Activated CD4-positive, CD25-positive, alpha-beta regulatory T cell treated with anti-CD3 and anti-CD28 coated beads, Interleukin-2, amount 50 U/mL, for 16 hours (primary cell): ENCODE measurements at regions not wholly inside any gene's neighbourhood (a gene's known extent, or its start where the extent isn't known, plus 50 kb on each side); places are given as distances from the start of the nearest gene placed in this dataset.
"Not testable (repeated sequence)": the region's sequence is repeated elsewhere in the genome, so short reads cannot be mapped to it uniquely, and the experiment has no call there.

Experiments
- DNase-seq: peaks from one replicate; pipeline ENCODE4 v3.0.0-alpha.2; 2020; ENCODE audit warnings: low read depth, low spot score

GRCh38 chr12:127005406-127005805 lies 1261.6 kb upstream of the TMEM132C start:
- DNase-seq, result no peak

GRCh38 chr12:127006972-127007371 lies 1260.0 kb upstream of the TMEM132C start:
- DNase-seq, result no peak

GRCh38 chr12:127008755-127009403 lies 1258.1 kb upstream of the TMEM132C start:
- DNase-seq, result no peak

DNA sequence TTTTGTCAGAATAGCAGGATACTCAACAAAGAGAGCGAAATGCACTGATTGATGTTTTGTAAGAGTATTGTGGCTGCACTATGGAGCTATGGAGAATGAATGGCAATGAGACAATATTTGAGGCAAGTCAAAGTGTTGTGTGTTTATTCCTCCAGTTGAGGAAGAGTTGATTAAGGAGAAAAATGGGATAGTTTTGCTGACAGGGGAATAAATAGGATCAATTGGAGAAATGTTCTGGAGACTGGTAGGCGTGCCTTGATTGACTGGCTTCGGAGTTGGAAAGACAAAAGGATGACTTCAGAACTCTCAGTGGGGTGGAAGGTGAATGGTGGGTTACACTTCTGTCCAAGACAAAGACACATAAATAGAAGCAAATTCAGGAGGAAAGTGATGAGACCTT lies 1254.9 kb upstream of the TMEM132C start:
- DNase-seq, result no peak

GRCh38 chr12:127013197-127013596 lies 1253.8 kb upstream of the TMEM132C start:
- DNase-seq, result no peak

GRCh38 chr12:127014079-127014478 lies 1252.9 kb upstream of the TMEM132C start:
- DNase-seq, result no peak

- no peak for DNase-seq
Observed at GRCh38 chr12:127024791-127025190, 1242.2 kb upstream of the TMEM132C start.

- no peak for DNase-seq
Observed at GRCh38 chr12:127025545-127025944, 1241.4 kb upstream of the TMEM132C start.

GRCh38 chr12:127035011-127035879 lies 1231.7 kb upstream of the TMEM132C start:
- DNase-seq, result no peak

DNA sequence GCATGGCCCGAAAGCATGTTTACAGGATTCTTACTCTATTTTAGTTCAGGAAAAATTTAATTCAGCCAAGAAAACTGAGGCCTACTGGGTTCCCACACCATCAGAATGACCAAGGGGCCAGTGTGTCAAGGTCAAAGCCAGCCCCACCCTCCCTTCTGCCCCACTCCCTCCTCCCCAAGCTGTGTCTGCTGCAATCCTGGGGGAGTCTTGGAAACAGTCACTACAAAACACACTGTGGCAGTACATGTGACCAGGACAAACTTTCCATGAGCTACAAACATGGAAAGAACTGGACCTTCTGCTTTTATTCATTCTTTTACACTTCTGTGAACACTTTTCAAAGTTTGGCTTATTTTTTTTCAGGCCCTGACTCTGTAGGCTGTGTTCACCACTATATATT lies 1228.8 kb upstream of the TMEM132C start:
- DNase-seq, result no peak

- no peak for DNase-seq
Observed at GRCh38 chr12:127038761-127039160, 1228.2 kb upstream of the TMEM132C start.

- DNase-seq, result no peak
Observed at GRCh38 chr12:127041985-127042625, 1224.9 kb upstream of the TMEM132C start.

- no peak for DNase-seq
Observed at GRCh38 chr12:127043731-127044130, 1223.2 kb upstream of the TMEM132C start.

- DNase-seq, result no peak
Observed at GRCh38 chr12:127044836-127045235, 1222.1 kb upstream of the TMEM132C start.

- no peak for DNase-seq
Observed at GRCh38 chr12:127046467-127046866, 1220.5 kb upstream of the TMEM132C start.

DNA sequence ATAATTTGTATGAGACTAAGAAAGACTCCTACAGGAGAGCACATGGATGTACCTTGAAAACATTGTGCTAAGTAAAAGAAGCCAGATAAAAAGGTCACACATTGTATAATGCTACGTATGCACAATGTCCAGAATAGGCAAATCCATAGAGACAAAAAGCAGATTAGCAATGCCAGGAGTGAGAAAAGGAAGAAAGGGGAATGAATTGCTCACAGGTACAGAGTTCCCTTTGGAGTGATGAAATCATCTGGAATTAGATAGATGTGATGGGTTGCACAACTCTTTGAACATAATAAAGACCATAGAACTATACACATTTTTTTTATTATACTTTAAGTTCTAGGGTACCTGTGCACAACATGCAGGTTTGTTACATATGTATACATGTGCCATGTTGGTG lies 1218.9 kb upstream of the TMEM132C start:
- DNase-seq, result no peak

DNA sequence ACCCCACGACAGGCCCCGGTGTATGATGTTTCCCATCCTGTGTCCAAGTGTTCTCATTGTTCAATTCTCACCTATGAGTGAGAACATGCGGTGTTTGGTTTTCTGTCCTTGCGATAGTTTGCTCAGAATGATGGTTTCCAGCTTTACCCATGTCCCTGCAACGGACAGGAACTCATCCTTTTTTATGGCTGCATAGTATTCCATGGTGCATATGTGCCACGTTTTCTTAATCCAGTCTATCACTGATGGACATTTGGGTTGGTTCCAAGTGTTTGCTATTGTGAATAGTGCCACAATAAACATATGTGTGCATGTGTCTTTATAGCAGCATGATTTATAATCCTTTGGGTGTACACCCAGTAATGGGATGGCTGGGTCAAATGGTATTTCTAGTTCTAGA lies 1218.4 kb upstream of the TMEM132C start:
- not testable (repeated sequence) for DNase-seq

- no peak for DNase-seq
Observed at GRCh38 chr12:127051139-127051538, 1215.8 kb upstream of the TMEM132C start.

DNA sequence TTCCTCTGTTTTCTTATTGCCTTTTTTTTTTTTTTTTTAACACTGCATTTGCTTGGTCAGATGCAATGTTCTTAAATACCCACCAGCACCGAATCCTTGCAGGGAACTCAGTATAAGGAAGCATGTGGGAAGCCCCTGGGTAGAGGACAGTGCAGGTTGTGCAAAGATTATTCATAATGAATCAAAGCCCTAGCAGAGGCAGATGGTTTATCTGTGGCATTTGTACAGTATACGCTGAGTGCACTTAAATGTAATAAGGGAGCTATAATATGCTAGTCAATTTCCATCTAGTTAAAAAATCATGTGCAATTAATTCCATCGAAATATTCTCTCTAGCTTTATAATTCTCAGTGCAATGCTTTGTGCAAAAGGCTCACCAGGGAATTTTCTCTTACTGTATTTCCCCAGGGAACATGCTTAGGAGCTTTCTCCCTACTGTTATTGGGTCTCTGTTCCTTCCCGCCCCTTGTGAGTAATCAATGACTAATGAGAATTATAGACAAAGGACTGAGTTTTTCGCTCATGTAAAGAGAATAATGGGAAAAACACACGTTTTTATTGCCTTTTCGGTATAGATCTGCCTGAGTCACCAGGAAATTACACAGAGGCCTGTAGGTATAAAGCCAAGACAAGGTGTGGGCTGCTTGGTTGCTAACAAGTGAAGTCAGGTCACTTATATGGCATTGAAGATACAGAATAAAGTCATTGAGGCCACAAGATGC lies 1214.3 kb upstream of the TMEM132C start:
- DNase-seq, result no peak

DNA sequence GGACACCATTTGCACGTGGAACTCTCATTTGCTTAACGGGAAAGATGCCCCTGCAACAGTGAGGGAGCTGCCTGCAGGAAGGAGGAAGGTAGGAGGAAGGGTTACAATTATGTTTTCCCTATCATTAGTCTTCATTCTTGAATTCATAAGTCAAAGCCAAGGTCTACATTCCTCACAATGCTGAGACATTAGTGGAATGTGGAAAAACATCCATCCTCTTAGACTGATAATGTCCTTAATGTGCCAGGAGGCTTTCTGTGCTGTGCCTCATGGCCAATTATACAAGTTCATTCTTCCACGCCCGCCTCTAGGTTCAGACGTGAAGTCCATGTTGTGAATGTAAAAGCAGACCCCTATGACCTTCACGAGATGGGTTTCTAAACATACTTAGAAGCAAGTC lies 1212.4 kb upstream of the TMEM132C start:
- no peak for DNase-seq

GRCh38 chr12:127060310-127060847 lies 1206.6 kb upstream of the TMEM132C start:
- DNase-seq, result no peak

- no peak for DNase-seq
Observed at GRCh38 chr12:127060933-127061332, 1206.0 kb upstream of the TMEM132C start.
